ENCODE measurements at regions not wholly inside any gene's neighbourhood (a gene's known extent, or its start where the extent isn't known, plus 50 kb on each side); places are given as distances from the start of the nearest gene placed in this dataset.

- TF ChIP-seq ZFX (IDR thresholded peaks at IDR 0.05) (no peak), ELF1 (IDR thresholded peaks at IDR 0.05; ENCODE audit: borderline replicate concordance, low read depth) (no peak), EZH2phosphoT487 (IDR thresholded peaks at IDR 0.05; ENCODE audit: borderline replicate concordance) (no peak), FOSL1 (IDR thresholded peaks at IDR 0.05; ENCODE audit: low read depth) (no peak), YY1 (IDR thresholded peaks at IDR 0.05; ENCODE audit: extremely low read depth, insufficient replicate concordance, low read depth, low read length) (no peak)
These were observed 1639.0 kb upstream of the SLC10A2 start (continued) for GRCh38 chr13:104705031-104705750.

- H3K4me1 ChIP-seq (ENCODE audit: control insufficient read depth in 1 of 2, insufficient read depth in 2 of 2, low read length in 2 of 2), result no peaks in the 10 kb centered on the region
- no peaks in the 10 kb centered on the region for H3K9me3 ChIP-seq (ENCODE audit: control insufficient read depth in 1 of 2, insufficient read depth in 1 of 2, low read depth in 1 of 2, low read length in 2 of 2)
- no peak for ATAC-seq
- H3K27me3 ChIP-seq (ENCODE audit: insufficient read depth, low read length), result no peaks in the 10 kb centered on the region
- H3K9ac ChIP-seq (ENCODE audit: low read length), result no peak overlapping the region
- BruUV-seq (replicated peaks), result no TSS peak
- no peak overlapping the region for H3K27ac ChIP-seq (ENCODE audit: low read depth, low read length)
- ChIA-PET CTCF (no interaction called here), POLR2A (no interaction called here), RAD21 (ENCODE audit: low non-redundant PET in 1 of 2, low total read pairs in 2 of 2, uncharacterized antibody in 2 of 2, unreplicated experiment in 2 of 2) (no interaction called here)
- no peak for DNase-seq (ENCODE audit: low read depth, low spot score)
- no peak overlapping the region for H3K4me3 ChIP-seq (replicated peaks in 1 of 2; ENCODE audit: low read depth in 1 of 2, low read length in 2 of 2)
- TF ChIP-seq RAD21 (IDR thresholded peaks at IDR 0.05; ENCODE audit: low read depth) (no peak), ZNF274 (IDR thresholded peaks at IDR 0.05; ENCODE audit: low read depth, low read length) (no peak), CBX3 (IDR thresholded peaks at IDR 0.05; ENCODE audit: low read depth) (no peak), EZH2 (IDR thresholded peaks at IDR 0.05) (no peak), ATF3 (IDR thresholded peaks at IDR 0.05) (no peak), YY1 (IDR thresholded peaks at IDR 0.05; ENCODE audit: extremely low read depth, insufficient replicate concordance, low read depth, low read length) (no peak), ELF1 (IDR thresholded peaks at IDR 0.05; ENCODE audit: borderline replicate concordance, low read depth) (no peak), MAX (IDR thresholded peaks at IDR 0.05) (no peak), POLR2A (IDR thresholded peaks at IDR 0.05; ENCODE audit: borderline replicate concordance, extremely low read depth, insufficient read depth, insufficient read length) (no peak), REST (IDR thresholded peaks at IDR 0.05; ENCODE audit: low read depth) (no peak), ZFX (IDR thresholded peaks at IDR 0.05) (no peak), CEBPB (IDR thresholded peaks at IDR 0.05; ENCODE audit: low read depth) (no peak), FOSL1 (IDR thresholded peaks at IDR 0.05; ENCODE audit: low read depth) (no peak), POLR2AphosphoS5 (IDR thresholded peaks at IDR 0.05; ENCODE audit: low read depth, low read length) (no peak), EZH2phosphoT487 (IDR thresholded peaks at IDR 0.05; ENCODE audit: borderline replicate concordance) (no peak)
- H3K4me2 ChIP-seq (ENCODE audit: low read length), result no peak overlapping the region
- H3K79me2 ChIP-seq (ENCODE audit: insufficient read depth, low read length), result no peaks in the 10 kb centered on the region
- no peak overlapping the region for H2AFZ ChIP-seq (ENCODE audit: low read depth, low read length, poor library complexity, severe bottlenecking)
- intact Hi-C loops (cut with micrococcal nuclease), result no loop called here
- no peaks in the 10 kb centered on the region for H3K36me3 ChIP-seq (ENCODE audit: control insufficient read depth in 1 of 2, insufficient read depth in 2 of 2, low read length in 2 of 2)
- no peaks in the 10 kb centered on the region for H3K9me2 ChIP-seq (ENCODE audit: insufficient read depth)
- no peaks in the 10 kb centered on the region for H4K20me1 ChIP-seq (ENCODE audit: insufficient read depth)
These were observed 1635.4 kb upstream of the SLC10A2 start for GRCh38 chr13:104701591-104701990.

Measured in HCT116 (cell line).